ENCODE measurements at regions not wholly inside any gene's neighbourhood (a gene's known extent, or its start where the extent isn't known, plus 50 kb on each side); places are given as distances from the start of the nearest gene placed in this dataset.

GRCh38 chr6:170456886-170457698 lies 96.0 kb downstream of the PSMB1 start:
- TF ChIP-seq EZH2 (IDR thresholded peaks at IDR 0.05) (no peak), FOXP2 (optimal IDR thresholded peaks at IDR 0.05; ENCODE audit: control extremely low read depth, extremely low read length, insufficient read depth) (no peak), POLR2AphosphoS5 (IDR thresholded peaks at IDR 0.05; ENCODE audit: borderline replicate concordance, low read depth, low read length) (no peak)
- DNase-seq (ENCODE audit: low read depth, low spot score): no peak
- no peaks in the 10 kb centered on the region for H3K36me3 ChIP-seq (ENCODE audit: insufficient read depth, low read length)
- no peak overlapping the region for H3K9ac ChIP-seq (ENCODE audit: insufficient read length)
- no peak overlapping the region for H3K27ac ChIP-seq
- no peak overlapping the region for H3K4me3 ChIP-seq
- H3K9me3 ChIP-seq (ENCODE audit: low read depth, low read length): no peaks in the 10 kb centered on the region

Data from SK-N-MC (cell line).